Prostate gland (tissue), 2 donors: ENCODE measurements at regions not wholly inside any gene's neighbourhood (a gene's known extent, or its start where the extent isn't known, plus 50 kb on each side); places are given as distances from the start of the nearest gene placed in this dataset.

Experiments used
- POLR2A ChIP-seq: fragments of 450-650 bp; IDR thresholded peaks from one replicate; pipeline ENCODE4 v1.6.1; 2016; ENCODE audit warnings: antibody characterized with exemption, mild to moderate bottlenecking
- POLR2AphosphoS5 ChIP-seq: sonication (generic); formaldehyde crosslinking; IDR thresholded peaks from one replicate; pipeline ENCODE4 v1.6.1; 2017; ENCODE audit warnings: antibody characterized with exemption
- TF ChIP-seq, protein P1 (sequence below), 4 experiments: fragments of 200-600 bp in 2 of 4; fragments of 450-650 bp in 2 of 4; sonication (generic) in 2 of 4; IDR thresholded peaks; 1 replicate in 3 of 4; 2 replicates in 1 of 4; pipeline ENCODE4 v1.5.1; 2016 to 2019; ENCODE audit warnings: antibody characterized with exemption in 4 of 4, mild to moderate bottlenecking in 2 of 4, moderate library complexity in 2 of 4

DNA sequence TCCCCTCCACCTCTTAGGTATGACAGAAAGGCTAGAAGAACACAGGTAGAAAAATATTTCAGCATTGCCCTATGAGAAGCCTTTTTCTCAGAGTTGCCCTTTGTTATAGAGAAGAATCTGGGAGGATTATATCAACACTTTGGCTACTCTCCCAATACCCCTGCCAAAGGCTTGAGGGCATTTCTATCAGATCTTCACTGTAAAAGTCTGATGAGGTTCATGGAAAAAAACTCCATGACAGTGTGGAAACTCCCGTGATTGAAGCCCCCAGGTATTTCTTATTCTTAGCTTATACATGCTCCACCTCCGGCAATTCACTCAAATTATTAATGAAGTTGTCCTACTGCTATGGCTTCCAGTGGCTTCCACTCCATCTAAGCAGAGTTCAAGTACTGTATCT, 753.6 kb downstream of the CENPC start:
- no peak for TF ChIP-seq POLR2A
- no peak for TF ChIP-seq POLR2AphosphoS5
- TF ChIP-seq, protein P1, sequence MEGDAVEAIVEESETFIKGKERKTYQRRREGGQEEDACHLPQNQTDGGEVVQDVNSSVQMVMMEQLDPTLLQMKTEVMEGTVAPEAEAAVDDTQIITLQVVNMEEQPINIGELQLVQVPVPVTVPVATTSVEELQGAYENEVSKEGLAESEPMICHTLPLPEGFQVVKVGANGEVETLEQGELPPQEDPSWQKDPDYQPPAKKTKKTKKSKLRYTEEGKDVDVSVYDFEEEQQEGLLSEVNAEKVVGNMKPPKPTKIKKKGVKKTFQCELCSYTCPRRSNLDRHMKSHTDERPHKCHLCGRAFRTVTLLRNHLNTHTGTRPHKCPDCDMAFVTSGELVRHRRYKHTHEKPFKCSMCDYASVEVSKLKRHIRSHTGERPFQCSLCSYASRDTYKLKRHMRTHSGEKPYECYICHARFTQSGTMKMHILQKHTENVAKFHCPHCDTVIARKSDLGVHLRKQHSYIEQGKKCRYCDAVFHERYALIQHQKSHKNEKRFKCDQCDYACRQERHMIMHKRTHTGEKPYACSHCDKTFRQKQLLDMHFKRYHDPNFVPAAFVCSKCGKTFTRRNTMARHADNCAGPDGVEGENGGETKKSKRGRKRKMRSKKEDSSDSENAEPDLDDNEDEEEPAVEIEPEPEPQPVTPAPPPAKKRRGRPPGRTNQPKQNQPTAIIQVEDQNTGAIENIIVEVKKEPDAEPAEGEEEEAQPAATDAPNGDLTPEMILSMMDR (IDR thresholded peaks at IDR 0.05): no peak
